Panc1 (cell line): ENCODE measurements at regions not wholly inside any gene's neighbourhood (a gene's known extent, or its start where the extent isn't known, plus 50 kb on each side); places are given as distances from the start of the nearest gene placed in this dataset.

Experiments
- ATAC-seq: fragments of 200-7000 bp; cut with Tn5 transposase; 2 replicates; pipeline ENCODE4 v1.9.1; 2020; ENCODE audit warnings: mild to moderate bottlenecking, moderate library complexity
- BruUV-seq: library from RNA; stranded (reverse); fragments of 400-500 nt; replicated peaks from 2 replicates; lab custom pipeline; 2021; lab: Mats Ljungman, UMichigan
- CTCF ChIA-PET: fragments of 300-600 bp; sonication (Branson Sonifier 250); formaldehyde crosslinking; loops from one replicate; lab custom pipeline; 2022; ENCODE audit warnings: antibody characterized with exemption; lab: Charles Lee
- POLR2A ChIA-PET: fragments of 300-600 bp; sonication (Branson Sonifier 250); formaldehyde crosslinking; loops from one replicate; lab custom pipeline; 2022; ENCODE audit warnings: antibody characterized with exemption; lab: Charles Lee
- DNase-seq: peaks from one replicate; pipeline ENCODE4 v3.0.0-alpha.2; 2010; ENCODE audit warnings: low read depth, low spot score
- H3K27ac ChIP-seq: 2 replicates; pipeline ENCODE4 v1.5.1; 2011; ENCODE audit warnings: mild to moderate bottlenecking, low read length, inconsistent platforms
- H3K27me3 ChIP-seq: fragments of 200-500 bp; sonication (Bioruptor generic); 2 replicates; pipeline ENCODE4 v1.6.0; 2014; ENCODE audit warnings: low read length, inconsistent platforms; ENCODE audit not compliant: control insufficient read depth, insufficient read depth
- H3K36me3 ChIP-seq: fragments of 200-500 bp; sonication (Bioruptor generic); 2 replicates; pipeline ENCODE4 v1.5.1; 2014; ENCODE audit warnings: inconsistent platforms, mild to moderate bottlenecking, low read length, moderate library complexity; ENCODE audit not compliant: control insufficient read depth, insufficient read depth
- H3K4me1 ChIP-seq: 2 replicates; pipeline ENCODE4 v1.5.1; 2011; ENCODE audit warnings: inconsistent platforms, mild to moderate bottlenecking, low read length, moderate library complexity; ENCODE audit not compliant: control insufficient read depth, insufficient read depth
- H3K4me3 ChIP-seq, 2 experiments: 2 replicates each; pipeline ENCODE4 v1.5.1; 2011 to 2012; ENCODE audit warnings: low read depth in 2 of 2, low read length in 2 of 2, mild to moderate bottlenecking in 2 of 2, inconsistent platforms in 1 of 2, moderate library complexity in 1 of 2
- H3K9me3 ChIP-seq: fragments of 200-500 bp; sonication (Bioruptor generic); 2 replicates; pipeline ENCODE4 v1.5.1; 2014; ENCODE audit warnings: low read depth, mild to moderate bottlenecking, inconsistent platforms, low read length, moderate library complexity; ENCODE audit not compliant: control insufficient read depth, insufficient read depth
- CTCF ChIP-seq: fragments of 450-650 bp; IDR thresholded peaks from 2 replicates; pipeline ENCODE4 v1.5.1; 2017; ENCODE audit warnings: mild to moderate bottlenecking
- POLR2AphosphoS5 ChIP-seq: IDR thresholded peaks from 2 replicates; pipeline ENCODE4 v1.6.1; 2012; ENCODE audit warnings: mild to moderate bottlenecking, low read depth, low read length, moderate library complexity
- REST ChIP-seq, 2 experiments: IDR thresholded peaks; 2 replicates each; pipeline ENCODE4 v1.6.1; 2011 to 2012; ENCODE audit warnings: low read depth in 2 of 2, control low read depth in 1 of 2, low read length in 1 of 2, mild to moderate bottlenecking in 1 of 2, moderate library complexity in 1 of 2; ENCODE audit not compliant: insufficient read depth in 1 of 2
- SIN3A ChIP-seq: IDR thresholded peaks from 2 replicates; pipeline ENCODE4 v1.6.1; 2012; ENCODE audit warnings: low read depth, mild to moderate bottlenecking, low read length, moderate library complexity, borderline replicate concordance; ENCODE audit not compliant: insufficient read depth
- TCF7L2 ChIP-seq: IDR thresholded peaks from 2 replicates; pipeline ENCODE4 v1.6.1; 2011; ENCODE audit warnings: mild to moderate bottlenecking, low read depth, low read length, inconsistent platforms
- in situ Hi-C: cut with HindIII; loops from 2 replicates; pipeline ENCODE4 v1.10.0; 2016; ENCODE audit warnings: low sequenced_read_pairs, low pct_unique_long_range_greater_than_20kb
- intact Hi-C: fragments of 100-400 bp; cut with micrococcal nuclease; formaldehyde crosslinking; loops from one replicate; pipeline ENCODE4 v1.10.0; 2022; ENCODE audit not compliant: unreplicated experiment

- CTCF ChIA-PET: no interaction called here
- H3K27me3 ChIP-seq: no peaks in the 10 kb centered on the region
- DNase-seq (no peak), ATAC-seq (no peak)
- H3K9me3 ChIP-seq: no peaks in the 10 kb centered on the region
- H3K36me3 ChIP-seq: no peaks in the 10 kb centered on the region
- in situ Hi-C loops: no loop called here
- no peak overlapping the region for H3K4me3 ChIP-seq
- POLR2A ChIA-PET: no interaction called here
- no TSS peak for BruUV-seq
- intact Hi-C loops: no loop called here
- no peak for TF ChIP-seq REST (IDR thresholded peaks at IDR 0.05; ENCODE audit: insufficient read depth in 1 of 2, low read depth in 2 of 2, low read length in 1 of 2)
- TF ChIP-seq CTCF: no peak
- no peak for TF ChIP-seq SIN3A
- TF ChIP-seq POLR2AphosphoS5: no peak
- TF ChIP-seq TCF7L2: no peak
- H3K27ac ChIP-seq: no peak overlapping the region
- no peaks in the 10 kb centered on the region for H3K4me1 ChIP-seq
Measured at GRCh38 chr4:38568768-38569167, 95.2 kb upstream of the KLF3 start.

- intact Hi-C loops (no loop called here), in situ Hi-C loops (no loop called here)
- ChIA-PET CTCF (no interaction called here), POLR2A (no interaction called here)
- H3K27ac ChIP-seq: no peak overlapping the region
- no TSS peak for BruUV-seq
- H3K4me3 ChIP-seq: no peak overlapping the region
- no peaks in the 10 kb centered on the region for H3K36me3 ChIP-seq
- H3K27me3 ChIP-seq: no peaks in the 10 kb centered on the region
- no peak for ATAC-seq
- H3K4me1 ChIP-seq: no peaks in the 10 kb centered on the region
- no peak for DNase-seq
- no peak for TF ChIP-seq SIN3A
- TF ChIP-seq TCF7L2: no peak
- no peak for TF ChIP-seq POLR2AphosphoS5
- H3K9me3 ChIP-seq: no peaks in the 10 kb centered on the region
Measured at GRCh38 chr4:38570647-38571276, 93.2 kb upstream of the KLF3 start.

- H3K27me3 ChIP-seq: no peaks in the 10 kb centered on the region
- no peaks in the 10 kb centered on the region for H3K36me3 ChIP-seq
- CTCF ChIA-PET: no interaction called here
- H3K4me1 ChIP-seq: no peaks in the 10 kb centered on the region
- no peaks in the 10 kb centered on the region for H3K9me3 ChIP-seq
- DNase-seq (no peak), ATAC-seq (no peak)
- TF ChIP-seq CTCF (no peak), POLR2AphosphoS5 (no peak), SIN3A (no peak), TCF7L2 (no peak), REST (IDR thresholded peaks at IDR 0.05; ENCODE audit: insufficient read depth in 1 of 2, low read depth in 2 of 2, low read length in 1 of 2) (no peak)
- POLR2A ChIA-PET: no interaction called here
- H3K4me3 ChIP-seq: no peak overlapping the region
- intact Hi-C loops (no loop called here), in situ Hi-C loops (no loop called here)
- H3K27ac ChIP-seq: no peak overlapping the region
- BruUV-seq: no TSS peak
Measured at GRCh38 chr4:38572793-38573192, 91.2 kb upstream of the KLF3 start.
